Smooth muscle cell (in vitro differentiated cells): ENCODE measurements at regions not wholly inside any gene's neighbourhood (a gene's known extent, or its start where the extent isn't known, plus 50 kb on each side); places are given as distances from the start of the nearest gene placed in this dataset.

ENCODE experiments used
- DNase-seq: peaks from one replicate; lab custom pipeline; 2025; ENCODE audit not compliant: unreplicated experiment; lab: John Stamatoyannopoulos, UW
- H2AFZ ChIP-seq: fragments of 200-600 bp; sonication (generic); 2 replicates; pipeline ENCODE4 v1.6.0; 2016; ENCODE audit warnings: antibody characterized with exemption, low read depth, mild to moderate bottlenecking
- H3F3A ChIP-seq: fragments of 200-600 bp; sonication (generic); 2 replicates; pipeline ENCODE4 v1.6.0; 2017; ENCODE audit warnings: antibody characterized with exemption, low read depth
- H3K27ac ChIP-seq: fragments of 200-600 bp; sonication (generic); 2 replicates; pipeline ENCODE4 v1.5.1; 2016; ENCODE audit warnings: low read depth, mild to moderate bottlenecking
- H3K27me3 ChIP-seq: fragments of 200-600 bp; sonication (generic); 2 replicates; pipeline ENCODE4 v1.6.1; 2016; ENCODE audit warnings: low read depth, mild to moderate bottlenecking
- H3K36me3 ChIP-seq: fragments of 200-600 bp; sonication (generic); 2 replicates; pipeline ENCODE4 v1.5.1; 2016; ENCODE audit warnings: low read depth
- H3K4me1 ChIP-seq: fragments of 200-600 bp; sonication (generic); 2 replicates; pipeline ENCODE4 v1.5.1; 2016; ENCODE audit warnings: low read depth
- H3K4me2 ChIP-seq: fragments of 200-600 bp; sonication (generic); 2 replicates; pipeline ENCODE4 v1.6.0; 2016; ENCODE audit warnings: mild to moderate bottlenecking
- H3K4me3 ChIP-seq: fragments of 200-600 bp; sonication (generic); 2 replicates; pipeline ENCODE4 v1.5.1; 2016; ENCODE audit warnings: mild to moderate bottlenecking
- H3K79me2 ChIP-seq: fragments of 200-600 bp; sonication (generic); 2 replicates; pipeline ENCODE4 v1.6.0; 2016; ENCODE audit warnings: low read depth, mild to moderate bottlenecking
- H3K9ac ChIP-seq: fragments of 200-600 bp; sonication (generic); 2 replicates; pipeline ENCODE4 v1.6.0; 2016; ENCODE audit warnings: low read depth
- H3K9me3 ChIP-seq: fragments of 200-600 bp; sonication (generic); replicated peaks from 2 replicates; pipeline ENCODE4 v1.5.1; 2016; ENCODE audit warnings: low read depth
- H4K20me1 ChIP-seq: fragments of 200-600 bp; sonication (generic); 2 replicates; pipeline ENCODE4 v1.6.0; 2016; ENCODE audit warnings: low read depth
- WGBS: methylation state at CpG from one replicate; pipeline ENCODE4 v1.1.7; 2016; ENCODE audit warnings: low lambda C conversion rate; 5-methylcytosine and 5-hydroxymethylcytosine counted together
- TF ChIP-seq, protein P1 (sequence below): fragments of 200-600 bp; sonication (generic); IDR thresholded peaks from 2 replicates; pipeline ENCODE4 v1.5.1; 2017; ENCODE audit warnings: borderline replicate concordance, mild to moderate bottlenecking, antibody characterized with exemption; ENCODE audit not compliant: insufficient read depth, poor library complexity, severe bottlenecking

DNA sequence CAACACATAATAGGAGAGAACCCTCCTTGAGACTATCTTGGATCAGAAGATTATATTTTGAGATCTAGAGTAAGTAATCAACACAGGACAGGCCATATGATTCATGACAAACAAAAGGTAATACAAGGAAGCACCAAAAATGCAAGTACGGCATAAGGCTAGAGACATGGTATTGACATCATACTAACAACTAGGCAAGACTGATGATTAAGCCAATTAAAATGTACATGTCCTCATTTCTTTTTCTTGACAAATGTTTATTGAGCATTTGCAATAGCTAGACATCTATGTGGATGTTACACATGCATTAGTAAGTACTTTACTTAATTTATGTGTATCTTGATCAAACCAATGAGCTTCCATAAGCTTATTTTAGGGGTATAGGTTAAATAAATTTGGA, 695.7 kb upstream of the GALNTL6 start:
- Histone ChIP-seq H3K9ac (no peak overlapping the region), H3F3A (no peaks in the 10 kb centered on the region), H3K36me3 (no peaks in the 10 kb centered on the region), H3K27ac (peak overlapping the region; percentile 64), H3K4me3 (no peak overlapping the region), H2AFZ (no peak overlapping the region), H3K4me2 (peak overlapping the region; percentile 51), H4K20me1 (no peaks in the 10 kb centered on the region), H3K27me3 (no peaks in the 10 kb centered on the region), H3K9me3 (peaks cover 3% of the 10 kb centered on the region), H3K79me2 (no peaks in the 10 kb centered on the region), H3K4me1 (peaks cover 5% of the 10 kb centered on the region)
- TF ChIP-seq, protein P1, sequence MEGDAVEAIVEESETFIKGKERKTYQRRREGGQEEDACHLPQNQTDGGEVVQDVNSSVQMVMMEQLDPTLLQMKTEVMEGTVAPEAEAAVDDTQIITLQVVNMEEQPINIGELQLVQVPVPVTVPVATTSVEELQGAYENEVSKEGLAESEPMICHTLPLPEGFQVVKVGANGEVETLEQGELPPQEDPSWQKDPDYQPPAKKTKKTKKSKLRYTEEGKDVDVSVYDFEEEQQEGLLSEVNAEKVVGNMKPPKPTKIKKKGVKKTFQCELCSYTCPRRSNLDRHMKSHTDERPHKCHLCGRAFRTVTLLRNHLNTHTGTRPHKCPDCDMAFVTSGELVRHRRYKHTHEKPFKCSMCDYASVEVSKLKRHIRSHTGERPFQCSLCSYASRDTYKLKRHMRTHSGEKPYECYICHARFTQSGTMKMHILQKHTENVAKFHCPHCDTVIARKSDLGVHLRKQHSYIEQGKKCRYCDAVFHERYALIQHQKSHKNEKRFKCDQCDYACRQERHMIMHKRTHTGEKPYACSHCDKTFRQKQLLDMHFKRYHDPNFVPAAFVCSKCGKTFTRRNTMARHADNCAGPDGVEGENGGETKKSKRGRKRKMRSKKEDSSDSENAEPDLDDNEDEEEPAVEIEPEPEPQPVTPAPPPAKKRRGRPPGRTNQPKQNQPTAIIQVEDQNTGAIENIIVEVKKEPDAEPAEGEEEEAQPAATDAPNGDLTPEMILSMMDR = no peak
- WGBS = 70% methylated on average over 1 of the region's 1 CpG
- no peak for DNase-seq

DNA sequence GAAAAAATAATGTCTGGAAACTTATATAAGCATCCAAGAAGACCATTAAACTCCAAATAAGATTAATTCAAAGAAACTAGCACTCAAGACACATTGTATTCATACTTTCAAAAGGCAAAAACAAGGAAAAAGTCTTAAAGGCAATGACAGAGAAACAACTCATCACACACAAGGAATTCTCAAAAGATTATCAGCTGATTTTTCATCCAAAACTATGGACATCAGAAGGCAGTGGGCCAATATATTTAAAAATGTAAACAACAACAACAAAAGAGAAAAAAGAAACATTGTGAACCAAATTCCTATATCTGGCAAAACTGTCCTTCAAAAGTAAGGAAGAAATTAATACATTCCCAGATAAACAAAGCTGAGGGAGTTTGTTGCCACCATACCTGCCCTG, 711.4 kb upstream of the GALNTL6 start:
- H3K4me1 ChIP-seq = no peaks in the 10 kb centered on the region
- H3K79me2 ChIP-seq = no peaks in the 10 kb centered on the region
- H4K20me1 ChIP-seq = no peaks in the 10 kb centered on the region
- H3K27me3 ChIP-seq = no peaks in the 10 kb centered on the region
- no peak overlapping the region for H2AFZ ChIP-seq
- no peak overlapping the region for H3K9ac ChIP-seq
- H3K9me3 ChIP-seq = peaks cover 8% of the 10 kb centered on the region
- no peak for DNase-seq
- H3K27ac ChIP-seq = no peak overlapping the region
- TF ChIP-seq, protein P1 = no peak
- no peaks in the 10 kb centered on the region for H3K36me3 ChIP-seq
- H3K4me2 ChIP-seq = no peak overlapping the region
- H3F3A ChIP-seq = no peaks in the 10 kb centered on the region
- H3K4me3 ChIP-seq = no peak overlapping the region

DNA sequence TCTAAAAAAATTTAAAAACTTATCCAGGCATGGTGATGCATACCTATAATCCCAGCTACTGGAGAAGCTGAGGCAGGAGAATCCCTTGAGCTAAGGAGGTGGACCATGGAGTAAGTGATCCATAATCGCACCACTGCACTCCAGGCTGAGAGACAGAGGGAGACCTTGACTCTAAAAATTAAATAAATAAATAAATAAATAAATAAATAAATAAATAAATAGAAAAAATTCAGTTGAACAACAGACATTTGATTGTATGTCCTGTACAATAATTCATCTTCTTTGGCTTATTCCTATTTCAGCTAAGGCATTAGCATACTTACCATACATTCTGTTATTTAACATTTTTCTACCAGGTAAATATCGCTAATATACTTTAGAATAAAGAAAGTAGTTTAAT, 726.1 kb upstream of the GALNTL6 start:
- Histone ChIP-seq H3K4me3 (no peak overlapping the region), H3K79me2 (no peaks in the 10 kb centered on the region), H3K36me3 (no peaks in the 10 kb centered on the region), H3K4me1 (no peaks in the 10 kb centered on the region), H3K4me2 (no peak overlapping the region), H4K20me1 (no peaks in the 10 kb centered on the region), H2AFZ (no peak overlapping the region), H3K27me3 (no peaks in the 10 kb centered on the region), H3K9ac (no peak overlapping the region), H3K9me3 (no peaks in the 10 kb centered on the region), H3F3A (no peaks in the 10 kb centered on the region), H3K27ac (no peak overlapping the region)
- TF ChIP-seq, protein P1 = no peak
- 96% methylated on average over 2 of the region's 2 CpGs for WGBS
- no peak for DNase-seq

DNA sequence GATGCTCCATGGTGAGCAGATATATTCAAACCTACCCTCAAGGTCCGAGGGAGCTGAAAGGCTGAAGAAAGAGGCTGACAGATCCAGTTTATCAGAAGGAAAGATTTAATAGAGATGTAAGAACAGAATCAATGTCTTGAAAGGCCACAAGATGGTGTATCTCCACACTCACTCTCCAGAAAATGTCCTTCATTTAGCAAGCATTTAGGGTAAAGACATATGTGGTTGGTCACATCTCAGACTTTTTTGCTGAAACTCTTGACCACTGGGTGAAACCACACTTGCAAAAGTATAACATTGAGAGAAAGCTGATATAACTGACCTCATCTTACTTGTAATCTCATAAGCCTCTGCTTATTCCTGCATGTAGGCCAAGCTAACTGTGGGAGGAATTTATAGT, 745.8 kb upstream of the GALNTL6 start:
- Histone ChIP-seq H3K27me3 (no peaks in the 10 kb centered on the region), H4K20me1 (no peaks in the 10 kb centered on the region), H3K4me1 (no peaks in the 10 kb centered on the region), H3K9ac (no peak overlapping the region), H3K27ac (no peak overlapping the region), H3F3A (no peaks in the 10 kb centered on the region), H3K9me3 (no peaks in the 10 kb centered on the region), H3K79me2 (no peaks in the 10 kb centered on the region), H3K36me3 (no peaks in the 10 kb centered on the region), H3K4me2 (no peak overlapping the region), H2AFZ (no peak overlapping the region), H3K4me3 (no peak overlapping the region)
- WGBS = 88% methylated on average over 1 of the region's 1 CpG
- TF ChIP-seq, protein P1 = no peak
- no peak for DNase-seq
